H1 (cell line): ENCODE measurements at regions not wholly inside any gene's neighbourhood (a gene's known extent, or its start where the extent isn't known, plus 50 kb on each side); places are given as distances from the start of the nearest gene placed in this dataset.

Experiments used
- CTCF ChIA-PET: fragments of 300-600 bp; sonication (Branson Sonifier 250); formaldehyde crosslinking; loops from one replicate; lab custom pipeline; 2021; ENCODE audit not compliant: partially characterized antibody; lab: Charles Lee
- POLR2A ChIA-PET: fragments of 300-600 bp; sonication (Branson Sonifier 250); formaldehyde crosslinking; loops from one replicate; lab custom pipeline; 2021; ENCODE audit warnings: inconsistent platforms; ENCODE audit not compliant: partially characterized antibody; lab: Charles Lee
- DNase-seq, 2 experiments: peaks; one replicate each; pipeline versions ENCODE4 v3.0.0 to v3.0.0-alpha.2; 2010 to 2022; ENCODE audit warnings: low spot score in 2 of 2, low read depth in 1 of 2, mixed read lengths in 1 of 2
- FAIRE-seq: peaks from 2 replicates; lab custom pipeline; 2011; peaks lifted over from hg19 to GRCh38; lab: Jason Lieb, UNC
- H2AFZ ChIP-seq: 2 replicates; pipeline ENCODE4 v1.8.1; 2012; ENCODE audit warnings: low read length, inconsistent platforms
- H2AK5ac ChIP-seq: 2 replicates; pipeline ENCODE4 v1.6.1; 2013; ENCODE audit warnings: low read depth, low read length
- H2BK120ac ChIP-seq: replicated peaks from 2 replicates; pipeline ENCODE3; 2013; ENCODE audit warnings: low read depth, low read length, inconsistent platforms
- H2BK12ac ChIP-seq: 2 replicates; pipeline ENCODE4 v1.6.1; 2013; ENCODE audit warnings: low read depth, low read length
- H2BK15ac ChIP-seq: 2 replicates; pipeline ENCODE4 v1.6.1; 2013; ENCODE audit warnings: low read length
- H2BK20ac ChIP-seq: 2 replicates; pipeline ENCODE4 v1.6.1; 2013; ENCODE audit warnings: low read length
- H2BK5ac ChIP-seq: 2 replicates; pipeline ENCODE4 v1.6.1; 2013; ENCODE audit warnings: low read depth, low read length
- H3K14ac ChIP-seq: 2 replicates; pipeline ENCODE4 v1.6.1; 2013; ENCODE audit warnings: inconsistent platforms; ENCODE audit not compliant: insufficient read length
- H3K18ac ChIP-seq: 2 replicates; pipeline ENCODE4 v1.6.1; 2013; ENCODE audit warnings: low read length; ENCODE audit errors: extremely low read depth
- H3K23ac ChIP-seq: 2 replicates; pipeline ENCODE4 v1.6.1; 2013; ENCODE audit warnings: inconsistent platforms; ENCODE audit not compliant: insufficient read length
- H3K23me2 ChIP-seq: 2 replicates; pipeline ENCODE4 v1.6.1; 2013; ENCODE audit warnings: low read depth, low read length
- H3K27ac ChIP-seq: 2 replicates; pipeline ENCODE4 v1.6.1; 2011; ENCODE audit warnings: low read depth, low read length, inconsistent platforms
- H3K27me3 ChIP-seq, 4 experiments: replicated peaks in 1 of 4; 1 replicate in 1 of 4; 2 replicates in 3 of 4; pipeline versions ENCODE4 v1.6.1 to v1.8.1; 2011 to 2013; ENCODE audit warnings: low read length in 3 of 4, mild to moderate bottlenecking in 3 of 4, inconsistent platforms in 2 of 4, mixed read lengths in 2 of 4, moderate library complexity in 1 of 4; ENCODE audit not compliant: control insufficient read depth in 3 of 4, insufficient read depth in 3 of 4; ENCODE audit errors: extremely low read depth in 1 of 4
- H3K36me3 ChIP-seq, 4 experiments: 2 replicates each; pipeline versions ENCODE4 v1.6.1 to v1.8.1; 2011 to 2013; ENCODE audit warnings: mild to moderate bottlenecking in 4 of 4, low read length in 3 of 4, moderate library complexity in 2 of 4, control low read depth in 1 of 4, inconsistent platforms in 1 of 4; ENCODE audit not compliant: insufficient read depth in 4 of 4, control insufficient read depth in 2 of 4
- H3K4ac ChIP-seq: replicated peaks from 2 replicates; pipeline ENCODE3; 2013; ENCODE audit warnings: low read length, low read depth, mixed read lengths, inconsistent platforms; ENCODE audit not compliant: insufficient read length
- H3K4me1 ChIP-seq, 4 experiments: replicated peaks in 1 of 4; 1 replicate in 1 of 4; 2 replicates in 3 of 4; pipeline versions ENCODE4 v1.6.1 to v1.8.1; 2011 to 2013; ENCODE audit warnings: low read length in 3 of 4, inconsistent platforms in 2 of 4, mixed read lengths in 1 of 4; ENCODE audit not compliant: insufficient read depth in 4 of 4, control insufficient read depth in 3 of 4
- H3K4me2 ChIP-seq, 2 experiments: 2 replicates each; pipeline versions ENCODE4 v1.6.1 to v1.8.1; 2011 to 2013; ENCODE audit warnings: low read depth in 2 of 2, low read length in 2 of 2, control low read depth in 1 of 2, inconsistent platforms in 1 of 2, mild to moderate bottlenecking in 1 of 2; ENCODE audit not compliant: insufficient read depth in 1 of 2
- H3K4me3 ChIP-seq, 4 experiments: fragments of 200-600, 300-600 bp in 1 of 4; sonication (generic), shearing (Covaris generic), sonication (Bioruptor Twin) in 1 of 4; 2 replicates each; pipeline versions ENCODE4 v1.5.1 to v1.8.1; 2011 to 2016; ENCODE audit warnings: low read length in 4 of 4, low read depth in 3 of 4, control low read depth in 2 of 4, inconsistent platforms in 2 of 4, mild to moderate bottlenecking in 2 of 4, mixed read lengths in 1 of 4, moderate library complexity in 1 of 4; ENCODE audit not compliant: insufficient read depth in 2 of 4; ENCODE audit errors: extremely low read depth in 1 of 4
- H3K56ac ChIP-seq: replicated peaks from 2 replicates; pipeline ENCODE3; 2013; ENCODE audit warnings: low read depth, mild to moderate bottlenecking, mixed read lengths, low read length, inconsistent platforms; ENCODE audit not compliant: insufficient read length
- H3K79me1 ChIP-seq: 2 replicates; pipeline ENCODE4 v1.6.1; 2013; ENCODE audit warnings: low read depth, low read length, control low read depth
- H3K79me2 ChIP-seq, 2 experiments: 2 replicates each; pipeline versions ENCODE4 v1.6.1 to v1.8.1; 2012 to 2013; ENCODE audit warnings: low read length in 2 of 2, mild to moderate bottlenecking in 2 of 2, inconsistent platforms in 1 of 2; ENCODE audit not compliant: insufficient read depth in 2 of 2, control insufficient read depth in 1 of 2
- H3K9ac ChIP-seq, 4 experiments: replicated peaks in 1 of 4; 1 replicate in 1 of 4; 2 replicates in 3 of 4; pipeline versions ENCODE4 v1.6.1 to v1.8.1; 2011 to 2013; ENCODE audit warnings: low read depth in 3 of 4, low read length in 3 of 4, control low read depth in 2 of 4, mild to moderate bottlenecking in 2 of 4, moderate library complexity in 2 of 4, inconsistent platforms in 1 of 4; ENCODE audit errors: extremely low read depth in 1 of 4
- H3K9me3 ChIP-seq, 2 experiments: 2 replicates each; pipeline versions ENCODE4 v1.6.1 to v1.8.1; 2012 to 2013; ENCODE audit warnings: mild to moderate bottlenecking in 2 of 2, moderate library complexity in 2 of 2, control low read depth in 1 of 2, inconsistent platforms in 1 of 2, low read depth in 1 of 2, low read length in 1 of 2, mixed read lengths in 1 of 2; ENCODE audit not compliant: insufficient read depth in 2 of 2
- H4K20me1 ChIP-seq, 2 experiments: replicated peaks in 1 of 2; 2 replicates each; pipeline versions ENCODE3 to v1.8.1; 2011 to 2013; ENCODE audit warnings: inconsistent platforms in 2 of 2, low read length in 2 of 2, mild to moderate bottlenecking in 1 of 2; ENCODE audit not compliant: insufficient read depth in 2 of 2, control insufficient read depth in 1 of 2
- H4K5ac ChIP-seq: 2 replicates; pipeline ENCODE4 v1.6.1; 2013; ENCODE audit warnings: low read length, low read depth, mixed read lengths, inconsistent platforms; ENCODE audit not compliant: insufficient read length
- H4K8ac ChIP-seq: 2 replicates; pipeline ENCODE4 v1.8.0; 2013; ENCODE audit warnings: mild to moderate bottlenecking, moderate library complexity, low read length, inconsistent platforms; ENCODE audit not compliant: insufficient read depth; ENCODE audit errors: extremely low read depth
- H4K91ac ChIP-seq: replicated peaks from 2 replicates; pipeline ENCODE3; 2013; ENCODE audit warnings: low read length, mixed read lengths, inconsistent platforms; ENCODE audit not compliant: insufficient read length
- BCL11A ChIP-seq, 2 experiments: IDR thresholded peaks; one replicate each; pipeline ENCODE4 v1.6.1; 2011; ENCODE audit warnings: low read depth in 2 of 2, low read length in 2 of 2, mild to moderate bottlenecking in 2 of 2
- CHD2 ChIP-seq: IDR thresholded peaks from 2 replicates; pipeline ENCODE4 v1.6.1; 2012; ENCODE audit warnings: low read length, improper control_type of control experiment
- HDAC6 ChIP-seq: IDR thresholded peaks from one replicate; pipeline ENCODE4 v1.7.1; 2012; ENCODE audit warnings: low read depth, mild to moderate bottlenecking, inconsistent platforms, low read length, moderate library complexity
- KDM1A ChIP-seq: fragments of 200-600, 300-600 bp; sonication (generic); IDR thresholded peaks from 2 replicates; pipeline ENCODE4 v1.7.1; 2016; ENCODE audit warnings: mild to moderate bottlenecking, low read length, borderline replicate concordance

- H3K14ac ChIP-seq: no peak overlapping the region
- peaks cover 0 to 8% (median under 1%) of the 10 kb centered on the region in 4 experiments; a peak in 3 of 7 replicates for H3K27me3 ChIP-seq
- no peak overlapping the region for H3K4me3 ChIP-seq
- H3K23ac ChIP-seq: no peak overlapping the region
- no peak for TF ChIP-seq HDAC6
- TF ChIP-seq BCL11A (IDR thresholded peaks at IDR 0.05; ENCODE audit: low read depth in 2 of 2, low read length in 2 of 2): no peak
- no peak for TF ChIP-seq CHD2
- no peak for TF ChIP-seq KDM1A
- H3K9ac ChIP-seq: no peak overlapping the region
- peaks cover 0 to 8% (median 4%) of the 10 kb centered on the region in 4 experiments; a peak in 5 of 7 replicates for H3K4me1 ChIP-seq
- H3K23me2 ChIP-seq: peaks cover 10% of the 10 kb centered on the region; the same call in 1 of the 2 replicates
- POLR2A ChIA-PET: no interaction called here
- no peak overlapping the region for H3K18ac ChIP-seq
- H2BK20ac ChIP-seq: no peak overlapping the region
- no peak overlapping the region for H3K4me2 ChIP-seq
- no peak overlapping the region for H2AK5ac ChIP-seq
- no peak overlapping the region for H3K56ac ChIP-seq
- no peak overlapping the region for H4K8ac ChIP-seq
- FAIRE-seq (no peak), DNase-seq (no peak)
- CTCF ChIA-PET: no interaction called here
- H2AFZ ChIP-seq: no peak overlapping the region
- no peak overlapping the region for H2BK120ac ChIP-seq
- H2BK15ac ChIP-seq: no peak overlapping the region
- no peaks in the 10 kb centered on the region; a peak in 1 of 4 replicates for H3K79me2 ChIP-seq
- no peaks in the 10 kb centered on the region; a peak in 1 of 8 replicates for H3K36me3 ChIP-seq
- no peak overlapping the region for H4K5ac ChIP-seq
- H3K9me3 ChIP-seq: no peaks in the 10 kb centered on the region
- peaks cover 0 to 8% of the 10 kb centered on the region in 2 experiments for H4K20me1 ChIP-seq
- H4K91ac ChIP-seq: no peak overlapping the region
- no peak overlapping the region for H2BK5ac ChIP-seq
- no peak overlapping the region for H3K4ac ChIP-seq
- no peak overlapping the region for H2BK12ac ChIP-seq
- H3K79me1 ChIP-seq: no peaks in the 10 kb centered on the region
- H3K27ac ChIP-seq: no peak overlapping the region
Observed at GRCh38 chr21:36540700-36541099, 60.8 kb upstream of the CLDN14 start.
